HPDE6-E6E7 (cell line): ENCODE measurements at regions not wholly inside any gene's neighbourhood (a gene's known extent, or its start where the extent isn't known, plus 50 kb on each side); places are given as distances from the start of the nearest gene placed in this dataset.

Source experiments
- DNase-seq: peaks from one replicate; pipeline ENCODE4 v3.0.0; 2011; ENCODE audit warnings: missing footprints; ENCODE audit errors: extremely low spot score

DNA sequence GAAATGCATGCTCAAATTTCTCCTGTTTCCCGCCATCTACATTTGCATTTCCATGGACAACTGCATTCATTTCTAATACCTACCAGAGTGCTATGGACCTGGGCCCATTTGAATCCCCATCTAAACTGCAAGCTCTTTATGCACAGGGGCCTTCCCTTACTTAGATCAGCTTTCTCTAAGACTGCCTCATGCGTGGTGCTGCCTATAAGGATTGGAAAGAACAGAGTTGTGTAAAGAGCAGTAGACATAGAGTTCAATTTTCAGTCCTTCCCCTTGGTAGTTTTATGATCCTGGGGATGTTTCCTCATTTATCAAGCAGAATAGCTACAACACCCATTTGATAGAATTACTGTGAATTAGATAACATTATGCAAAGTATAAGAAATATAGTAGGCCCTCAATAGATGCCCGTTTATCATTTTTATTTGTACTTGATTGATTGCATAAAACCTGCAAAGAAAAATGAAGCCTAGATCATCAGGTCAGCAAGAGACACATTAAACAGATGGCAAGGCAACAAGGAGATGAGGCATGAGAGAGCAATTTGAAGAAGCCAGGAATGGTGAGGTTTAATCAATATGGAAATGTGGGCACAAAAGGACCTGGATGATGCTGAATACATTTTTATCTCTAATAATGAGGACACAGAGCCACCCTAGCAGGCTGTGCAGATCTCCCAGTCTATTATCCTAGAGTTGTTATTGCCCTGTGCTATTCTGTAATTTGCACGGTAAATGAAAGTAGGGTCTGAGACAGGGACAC, 359.7 kb downstream of the FAM181B start:
- no peak for DNase-seq

DNA sequence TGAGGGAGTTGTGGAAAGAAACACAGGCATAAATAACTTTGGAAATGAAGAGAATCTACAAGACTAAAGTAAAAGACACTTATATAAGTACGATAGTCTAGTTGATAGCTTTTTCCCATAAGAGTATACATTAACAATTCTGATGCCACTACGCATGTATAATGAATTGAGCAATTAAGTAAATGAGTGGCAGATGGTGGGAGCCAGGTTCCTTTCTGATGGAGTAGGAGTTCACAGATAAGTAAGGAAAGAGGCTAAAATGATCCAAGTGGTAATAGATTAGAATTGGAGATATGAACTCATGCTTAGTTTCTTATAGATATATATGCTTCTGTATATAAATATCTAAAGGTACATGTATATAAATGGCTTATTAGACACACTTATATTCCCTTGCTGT, 368.3 kb downstream of the FAM181B start:
- no peak for DNase-seq

- DNase-seq, result no peak
Observed at GRCh38 chr11:82356316-82356715, 377.3 kb downstream of the FAM181B start.

DNA sequence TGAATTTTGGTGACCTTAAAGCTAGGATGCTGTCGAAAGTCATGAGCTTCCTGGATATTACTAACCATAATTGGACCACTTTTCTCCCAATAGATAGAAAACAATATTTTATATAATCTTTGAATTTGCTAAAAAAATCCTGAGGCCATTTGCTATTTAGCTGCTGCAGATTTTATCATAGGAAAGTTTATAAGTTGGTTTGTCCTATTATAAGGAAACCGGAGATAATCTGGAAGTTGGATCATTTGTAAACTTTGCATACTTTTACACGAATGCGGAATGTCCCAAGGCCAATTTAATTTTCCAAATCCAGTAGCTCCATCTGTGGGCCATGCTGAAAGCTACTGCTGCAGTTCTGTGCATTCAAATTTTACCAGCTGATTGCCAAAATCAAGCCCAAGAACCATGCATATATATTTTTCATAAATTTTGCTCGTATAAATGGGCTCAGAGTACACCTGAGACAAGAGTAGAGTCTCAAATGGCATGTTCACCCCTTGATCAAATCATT, 378.3 kb downstream of the FAM181B start:
- no peak for DNase-seq

DNA sequence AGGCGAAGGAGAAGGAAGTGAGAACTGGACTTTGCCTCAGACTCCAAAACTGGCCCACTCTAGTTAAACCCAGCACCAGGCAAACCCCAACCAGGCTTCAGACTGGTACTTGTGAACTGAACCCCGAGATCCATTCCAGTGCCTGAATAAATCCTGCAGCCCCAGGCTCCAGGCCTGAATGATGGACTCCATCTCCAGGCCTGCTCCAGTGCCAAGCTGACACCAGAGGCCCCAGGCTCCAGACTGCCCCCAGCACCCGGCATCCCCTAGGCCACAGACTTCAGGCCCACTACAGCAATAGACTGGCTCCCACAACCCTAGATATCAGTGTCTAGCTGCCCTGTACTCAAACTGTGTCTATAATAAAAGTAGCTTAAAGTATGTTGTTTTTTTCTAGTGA, 406.8 kb downstream of the FAM181B start:
- DNase-seq, result no peak

DNA sequence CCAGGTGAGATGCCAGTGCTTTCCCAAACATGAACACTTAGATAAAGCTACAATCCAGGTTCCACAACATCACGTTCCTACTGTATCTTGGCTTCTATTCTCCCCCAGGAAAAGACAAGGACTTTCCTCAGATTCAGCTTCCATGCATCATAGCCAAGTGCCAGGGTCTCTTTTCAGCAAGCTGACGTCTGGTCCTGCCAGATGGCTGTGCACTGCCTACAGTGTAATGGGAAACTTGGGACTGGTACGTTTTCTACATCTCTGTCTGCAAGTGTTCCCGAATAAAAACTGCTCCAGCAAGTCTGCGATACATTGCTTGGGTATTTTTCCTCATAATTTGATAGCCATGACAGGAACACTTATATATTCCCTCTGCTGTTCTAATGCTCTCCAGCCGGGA, 412.5 kb downstream of the FAM181B start:
- DNase-seq, result no peak

DNA sequence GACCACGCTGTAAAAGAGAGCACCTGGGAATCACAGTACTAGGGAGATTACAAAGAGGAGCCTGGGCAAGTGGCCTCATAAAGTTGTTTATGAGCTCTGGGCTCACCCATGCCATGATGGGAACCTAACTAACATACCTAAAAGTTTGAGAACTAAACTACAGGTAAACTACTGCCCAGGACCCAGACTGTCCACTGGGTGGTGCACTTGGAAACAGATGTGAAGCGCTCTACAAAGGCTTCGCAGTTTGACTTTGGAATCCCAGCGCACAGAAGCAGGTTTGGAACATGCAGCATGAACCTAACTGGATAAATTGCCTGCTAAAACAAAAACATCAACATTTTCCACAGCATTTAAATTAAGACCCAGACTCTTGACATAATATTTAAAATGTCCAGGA, 418.6 kb downstream of the FAM181B start:
- DNase-seq, result peak; percentile 6

GRCh38 chr11:82308979-82309378, 424.7 kb downstream of the FAM181B start:
- no peak for DNase-seq

- DNase-seq, result no peak
Observed at GRCh38 chr11:82305123-82305522, 428.5 kb downstream of the FAM181B start.

DNA sequence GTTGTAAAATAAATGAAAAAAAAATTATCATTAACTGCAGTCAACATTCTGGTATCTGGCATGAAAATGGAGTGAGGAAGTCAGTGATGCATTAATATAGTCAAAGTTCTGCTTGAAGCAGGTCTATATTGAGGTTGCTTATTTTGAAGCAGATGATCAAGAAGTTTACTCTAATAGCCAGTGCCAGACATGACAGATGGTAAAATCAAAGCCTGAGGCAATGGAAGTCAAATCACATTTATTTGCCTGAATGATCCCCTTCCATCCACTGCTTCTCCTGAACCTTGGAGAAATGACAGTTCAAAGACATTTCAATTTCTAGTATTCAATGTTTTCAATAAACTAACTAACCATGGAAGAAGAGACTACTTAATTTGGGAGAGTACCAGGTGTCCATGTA, 430.0 kb downstream of the FAM181B start:
- no peak for DNase-seq

- DNase-seq, result no peak
Observed at GRCh38 chr11:82288471-82288870, 445.2 kb downstream of the FAM181B start.

DNA sequence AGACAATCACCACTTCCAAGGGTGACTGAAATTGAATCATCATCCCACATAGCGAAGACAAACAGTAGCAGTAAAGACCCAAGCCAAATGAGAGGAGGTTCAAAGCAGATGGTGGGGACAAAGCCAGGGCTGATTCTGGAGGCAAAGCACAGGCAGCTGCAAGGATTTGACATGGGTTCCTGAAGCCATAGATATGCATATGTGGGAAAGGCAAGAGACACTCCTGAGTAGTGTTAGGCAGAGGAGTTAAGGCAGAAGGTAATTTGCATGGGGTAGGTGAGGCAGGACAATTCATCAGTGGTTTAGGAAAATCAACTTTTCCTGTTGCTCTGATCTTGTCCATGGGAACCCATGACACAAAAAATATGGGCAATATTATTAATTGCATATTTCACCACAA, 462.8 kb downstream of the FAM181B start:
- DNase-seq, result no peak

- no peak for DNase-seq
Observed at GRCh38 chr11:82268627-82269026, 465.0 kb downstream of the FAM181B start.

DNA sequence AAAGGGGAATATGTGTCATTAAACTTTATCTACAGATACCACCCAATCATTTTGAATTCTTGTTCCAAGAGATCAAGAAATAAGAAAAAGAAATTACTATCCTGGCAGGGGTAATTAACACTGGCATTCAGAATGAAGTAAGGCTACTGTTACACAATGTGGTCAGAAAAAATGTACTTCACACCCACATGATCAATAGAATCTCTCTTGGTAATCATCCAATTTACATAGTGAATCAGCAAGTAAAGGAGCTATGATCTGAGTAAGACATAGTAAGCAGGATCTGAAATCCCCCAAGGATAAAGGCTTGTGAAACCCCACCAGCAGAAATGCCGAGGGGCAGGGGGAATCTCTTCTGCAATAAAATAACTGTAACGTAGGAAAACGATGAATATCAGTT, 466.5 kb downstream of the FAM181B start:
- no peak for DNase-seq

- no peak for DNase-seq
Observed at GRCh38 chr11:82261367-82261766, 472.3 kb downstream of the FAM181B start.

- DNase-seq, result no peak
Observed at GRCh38 chr11:82250047-82250446, 483.6 kb downstream of the FAM181B start.

- DNase-seq, result no peak
Observed at GRCh38 chr11:82246926-82247325, 486.7 kb downstream of the FAM181B start.

GRCh38 chr11:82239498-82239897, 494.2 kb downstream of the FAM181B start:
- DNase-seq, result no peak

DNA sequence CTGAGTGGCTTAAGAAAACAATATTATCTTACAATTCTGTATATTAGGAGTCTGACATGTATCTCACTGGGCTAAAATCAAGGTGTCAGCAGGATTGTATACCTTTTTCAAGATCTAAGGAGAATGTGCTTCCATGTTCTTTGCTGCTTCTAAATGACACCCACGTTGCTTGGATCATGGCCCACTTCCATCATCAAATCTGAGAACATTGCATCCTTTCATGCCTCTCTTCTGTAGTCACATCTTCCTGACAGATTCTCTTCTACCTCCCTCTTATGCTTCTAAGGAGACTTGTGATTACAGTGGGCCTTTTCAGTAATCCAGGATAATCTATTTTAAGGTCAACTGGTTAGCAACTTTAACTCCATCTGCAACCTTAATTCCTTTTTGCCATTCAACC, 499.4 kb downstream of the FAM181B start:
- no peak for DNase-seq

DNA sequence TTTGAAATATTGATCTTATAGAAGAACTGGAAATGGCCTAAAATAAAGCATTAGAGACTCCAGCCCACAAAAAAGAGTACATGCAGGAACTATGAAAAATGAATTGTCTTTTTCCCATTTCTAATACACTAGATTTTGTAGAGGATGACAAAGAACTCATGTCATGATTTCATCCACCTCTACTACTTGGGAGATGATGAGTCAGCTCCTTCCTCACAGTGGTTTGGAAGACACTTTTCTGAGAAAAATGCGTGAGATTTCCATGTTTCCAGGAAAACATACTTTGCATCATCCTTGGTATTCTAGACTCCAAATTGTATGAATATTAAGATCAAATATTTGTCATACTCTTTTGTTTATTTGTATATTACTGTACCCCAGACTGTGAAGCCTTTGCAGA, 500.5 kb downstream of the FAM181B start:
- DNase-seq, result no peak

DNA sequence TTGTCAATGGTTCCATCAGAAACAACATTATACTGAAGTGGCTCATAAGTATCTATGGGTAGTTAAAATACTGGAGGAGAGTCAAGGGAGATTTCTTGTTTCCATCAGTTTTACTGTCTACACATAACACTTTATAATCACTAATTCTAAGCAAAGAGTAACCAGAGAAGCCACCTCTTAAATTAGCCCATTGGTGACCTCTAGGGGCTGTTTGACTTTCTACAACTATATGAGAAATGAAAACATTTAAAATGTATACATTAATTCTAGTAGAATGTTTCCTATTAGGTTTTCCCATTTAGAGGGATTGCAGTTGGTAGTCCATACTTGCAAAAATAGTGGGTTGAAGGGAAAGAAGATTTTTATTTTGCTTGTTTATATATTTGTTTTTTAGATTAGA, 504.3 kb downstream of the FAM181B start:
- peak; percentile 3 for DNase-seq

DNA sequence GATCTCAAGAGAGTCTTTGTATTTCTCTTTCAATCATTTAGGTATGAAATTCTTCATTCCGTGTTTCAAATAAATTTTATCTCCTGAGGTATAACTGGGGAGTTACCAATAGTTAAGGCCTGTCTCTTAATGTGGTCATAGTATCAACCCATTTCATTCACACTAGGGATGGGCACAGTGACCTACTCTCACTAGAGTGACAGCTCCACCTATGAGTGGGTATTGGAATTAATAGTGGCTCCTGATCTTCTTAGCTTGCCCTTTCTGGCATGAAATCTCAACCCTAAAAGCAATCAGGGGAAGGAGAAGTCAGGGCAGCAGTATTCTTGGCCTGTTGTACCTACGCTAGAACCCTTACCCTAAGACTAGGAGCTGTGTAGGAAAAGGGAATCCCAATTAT, 507.7 kb downstream of the FAM181B start:
- no peak for DNase-seq

- DNase-seq, result no peak
Observed at GRCh38 chr11:82225502-82225901, 508.2 kb downstream of the FAM181B start.
